Activated T-cell treated with anti-CD3 and anti-CD28 coated beads, Interleukin-2, amount 50 U/mL, for 4 hours (primary cell): ENCODE measurements at regions not wholly inside any gene's neighbourhood (a gene's known extent, or its start where the extent isn't known, plus 50 kb on each side); places are given as distances from the start of the nearest gene placed in this dataset.

Source experiments
- ATAC-seq, 2 donors: fragments of 200-7000 bp; cut with Tn5 transposase; one replicate each; pipeline ENCODE4 v1.10.0; 2021
- DNase-seq: peaks from one replicate; pipeline ENCODE4 v3.0.0-alpha.2; 2020
- H3K27me3 Mint-ChIP-seq: one replicate; pipeline ENCODE4 v1.8.0; 2021; ENCODE audit warnings: low read depth, mixed read lengths
- H3K36me3 Mint-ChIP-seq: one replicate; pipeline ENCODE4 v1.8.0; 2022; ENCODE audit warnings: mixed read lengths; ENCODE audit not compliant: insufficient read depth
- H3K4me1 Mint-ChIP-seq: one replicate; pipeline ENCODE4 v1.8.0; 2021; ENCODE audit warnings: low read depth, mixed read lengths
- H3K4me3 Mint-ChIP-seq: one replicate; pipeline ENCODE4 v1.8.0; 2021; ENCODE audit warnings: mild to moderate bottlenecking, moderate library complexity, mixed read lengths
- H3K9me3 Mint-ChIP-seq: one replicate; pipeline ENCODE4 v1.8.0; 2021; ENCODE audit warnings: mixed read lengths

DNA sequence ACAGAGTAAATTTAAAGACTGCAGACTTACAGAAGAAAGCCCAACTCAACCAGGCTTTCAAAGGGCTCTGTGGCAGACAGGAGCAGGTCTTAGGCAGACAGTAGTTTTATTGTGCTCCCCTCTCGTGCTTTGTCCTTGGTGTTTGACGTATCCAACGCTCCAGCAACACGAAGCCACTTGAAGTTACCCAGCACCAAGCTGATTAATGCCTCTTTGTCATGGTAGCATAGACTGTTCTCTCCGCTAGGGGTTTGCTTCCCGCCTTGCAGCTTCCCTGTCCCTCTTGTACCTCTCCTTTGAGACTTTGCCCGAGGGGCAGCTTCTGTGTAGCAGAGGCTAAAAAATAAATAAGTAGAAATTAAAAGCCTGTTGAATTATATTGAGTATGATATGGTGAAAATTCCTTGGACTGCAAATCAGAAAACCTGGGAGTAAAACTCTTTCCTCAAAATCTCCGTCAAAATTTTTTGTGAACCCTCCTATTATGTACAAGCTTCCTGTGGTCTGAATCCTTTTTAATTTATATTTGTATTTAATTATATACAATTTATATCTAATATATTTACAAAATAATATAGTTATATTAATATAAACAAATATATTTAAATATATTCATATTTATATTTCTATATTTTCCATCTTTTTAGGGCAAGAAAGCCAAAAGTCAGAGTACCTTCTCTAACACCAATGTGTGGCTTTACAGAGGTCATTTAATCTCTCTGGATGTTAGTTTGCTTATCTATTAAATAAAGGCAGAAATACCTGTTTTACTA is 405.4 kb downstream of the DMAC1 start:
- no peaks in the 10 kb centered on the region for H3K9me3 Mint-ChIP-seq
- DNase-seq (no peak), ATAC-seq (no peak)
- H3K4me3 Mint-ChIP-seq = no peak overlapping the region
- H3K36me3 Mint-ChIP-seq = no peaks in the 10 kb centered on the region
- no peaks in the 10 kb centered on the region for H3K4me1 Mint-ChIP-seq
- H3K27me3 Mint-ChIP-seq = peaks cover 3% of the 10 kb centered on the region

DNA sequence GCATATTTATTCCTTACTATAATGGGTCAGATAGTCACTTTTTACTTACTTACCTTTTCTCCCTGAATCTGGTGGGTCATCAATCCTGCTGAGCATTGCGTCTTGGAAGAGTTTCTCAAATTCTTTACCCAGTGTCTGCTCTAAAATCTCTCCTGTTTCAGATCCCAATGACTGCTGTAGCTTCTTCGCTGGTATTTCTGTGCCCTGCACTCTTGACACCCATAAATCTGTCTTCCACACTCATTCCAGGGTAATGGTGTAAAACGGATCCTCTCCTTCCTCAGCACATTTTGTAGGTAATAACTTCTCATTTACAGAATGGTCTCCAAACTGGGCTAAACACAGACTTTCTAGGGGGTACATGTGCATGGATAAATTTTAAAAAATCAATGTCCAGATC is 407.4 kb downstream of the DMAC1 start:
- H3K9me3 Mint-ChIP-seq = no peaks in the 10 kb centered on the region
- peaks cover 3% of the 10 kb centered on the region for H3K27me3 Mint-ChIP-seq

GRCh38 chr9:7388755-7389154 is 410.8 kb downstream of the DMAC1 start:
- H3K4me1 Mint-ChIP-seq = no peaks in the 10 kb centered on the region
- peaks cover 3% of the 10 kb centered on the region for H3K27me3 Mint-ChIP-seq
- no peaks in the 10 kb centered on the region for H3K36me3 Mint-ChIP-seq
- no peak overlapping the region for H3K4me3 Mint-ChIP-seq
- H3K9me3 Mint-ChIP-seq = no peaks in the 10 kb centered on the region
- ATAC-seq (no peak), DNase-seq (no peak)

More for the DNA sequence above, 407.4 kb downstream of the DMAC1 start:
- no peak for ATAC-seq
- Mint-ChIP-seq H3K36me3 (no peaks in the 10 kb centered on the region), H3K4me1 (no peaks in the 10 kb centered on the region), H3K4me3 (no peak overlapping the region)
- DNase-seq = no peak

GRCh38 chr9:7387840-7388239 is 411.7 kb downstream of the DMAC1 start:
- Mint-ChIP-seq H3K27me3 (peaks cover 3% of the 10 kb centered on the region), H3K36me3 (no peaks in the 10 kb centered on the region), H3K4me3 (no peak overlapping the region), H3K4me1 (no peaks in the 10 kb centered on the region), H3K9me3 (no peaks in the 10 kb centered on the region)
- DNase-seq (no peak), ATAC-seq (no peak)

DNA sequence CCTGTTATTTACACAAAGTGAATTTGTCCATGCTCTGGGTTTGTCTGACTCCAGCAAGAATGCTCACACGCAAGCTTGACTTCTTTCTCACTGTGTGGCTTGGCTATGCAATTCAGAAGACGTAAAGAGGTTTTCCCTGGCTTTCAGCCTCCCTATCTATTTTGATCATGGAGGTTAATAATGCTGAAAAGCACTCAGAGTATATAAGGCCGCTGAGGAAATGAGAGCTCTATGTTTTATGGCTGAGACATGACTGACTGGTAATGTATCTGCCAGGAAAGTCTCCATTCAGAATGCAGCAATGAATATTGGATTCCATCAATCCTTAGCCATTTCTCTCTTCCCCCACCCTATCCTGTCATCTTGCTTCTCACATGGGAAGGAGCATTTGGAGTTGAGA is 417.3 kb downstream of the DMAC1 start:
- no peaks in the 10 kb centered on the region for H3K4me1 Mint-ChIP-seq

GRCh38 chr9:7377489-7377888 is 422.1 kb downstream of the DMAC1 start:
- peaks cover 2% of the 10 kb centered on the region for H3K27me3 Mint-ChIP-seq
- ATAC-seq (no peak), DNase-seq (no peak)
- no peaks in the 10 kb centered on the region for H3K9me3 Mint-ChIP-seq
- H3K4me1 Mint-ChIP-seq = no peaks in the 10 kb centered on the region
- H3K36me3 Mint-ChIP-seq = no peaks in the 10 kb centered on the region
- no peak overlapping the region for H3K4me3 Mint-ChIP-seq

More for the DNA sequence above, 417.3 kb downstream of the DMAC1 start:
- ATAC-seq (no peak), DNase-seq (no peak)
- no peaks in the 10 kb centered on the region for H3K27me3 Mint-ChIP-seq
- no peaks in the 10 kb centered on the region for H3K9me3 Mint-ChIP-seq
- H3K4me3 Mint-ChIP-seq = no peak overlapping the region
- H3K36me3 Mint-ChIP-seq = no peaks in the 10 kb centered on the region

DNA sequence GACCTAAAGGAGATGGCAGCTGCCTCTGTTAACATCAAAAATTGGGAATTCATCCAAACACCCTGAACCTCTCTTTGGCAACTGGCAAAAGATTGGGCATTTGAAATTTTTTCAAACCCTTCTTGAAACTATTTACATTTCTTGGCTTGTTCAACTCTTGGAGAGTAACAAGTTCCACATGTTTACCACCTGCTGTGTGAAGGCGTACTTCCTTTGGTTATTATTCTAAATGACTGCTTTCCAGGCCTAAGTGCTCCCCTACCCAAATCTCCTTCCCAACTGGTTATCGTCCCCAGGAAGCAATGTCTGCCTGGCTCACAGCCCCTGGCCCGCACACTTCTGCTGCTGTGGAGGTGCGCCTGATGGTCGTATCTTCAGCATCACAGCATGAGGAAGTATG is 422.7 kb downstream of the DMAC1 start:
- ATAC-seq = no peak
- Mint-ChIP-seq H3K36me3 (no peaks in the 10 kb centered on the region), H3K27me3 (peaks cover 2% of the 10 kb centered on the region), H3K9me3 (no peaks in the 10 kb centered on the region), H3K4me1 (no peaks in the 10 kb centered on the region), H3K4me3 (no peak overlapping the region)
- DNase-seq = no peak

DNA sequence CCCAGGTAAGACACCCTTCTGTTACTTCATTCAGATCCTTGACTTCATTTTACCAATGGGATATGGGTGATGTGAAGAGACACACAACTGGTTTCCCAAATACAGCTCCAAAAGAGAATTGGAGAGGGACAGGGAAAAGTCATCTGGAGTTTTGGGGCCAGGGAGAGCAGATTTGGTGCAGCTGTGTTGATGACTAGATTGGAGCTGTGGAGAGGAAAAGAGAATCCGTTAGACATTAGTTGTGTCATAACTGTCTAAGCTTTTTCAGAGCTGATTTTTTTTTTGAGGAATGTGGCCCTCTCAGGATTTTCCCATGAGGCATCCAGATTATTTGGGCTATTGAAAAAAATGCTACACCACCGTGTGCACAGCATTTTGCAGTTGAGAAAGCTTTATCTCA is 423.4 kb downstream of the DMAC1 start:
- no peak for DNase-seq
- Mint-ChIP-seq H3K9me3 (no peaks in the 10 kb centered on the region), H3K4me1 (no peaks in the 10 kb centered on the region), H3K27me3 (peaks cover 2% of the 10 kb centered on the region), H3K4me3 (no peak overlapping the region), H3K36me3 (no peaks in the 10 kb centered on the region)
- no peak for ATAC-seq

GRCh38 chr9:7375013-7375511 is 424.5 kb downstream of the DMAC1 start:
- Mint-ChIP-seq H3K36me3 (no peaks in the 10 kb centered on the region), H3K9me3 (no peaks in the 10 kb centered on the region), H3K27me3 (peaks cover 2% of the 10 kb centered on the region), H3K4me1 (no peaks in the 10 kb centered on the region), H3K4me3 (no peak overlapping the region)
- DNase-seq (no peak), ATAC-seq (no peak)

DNA sequence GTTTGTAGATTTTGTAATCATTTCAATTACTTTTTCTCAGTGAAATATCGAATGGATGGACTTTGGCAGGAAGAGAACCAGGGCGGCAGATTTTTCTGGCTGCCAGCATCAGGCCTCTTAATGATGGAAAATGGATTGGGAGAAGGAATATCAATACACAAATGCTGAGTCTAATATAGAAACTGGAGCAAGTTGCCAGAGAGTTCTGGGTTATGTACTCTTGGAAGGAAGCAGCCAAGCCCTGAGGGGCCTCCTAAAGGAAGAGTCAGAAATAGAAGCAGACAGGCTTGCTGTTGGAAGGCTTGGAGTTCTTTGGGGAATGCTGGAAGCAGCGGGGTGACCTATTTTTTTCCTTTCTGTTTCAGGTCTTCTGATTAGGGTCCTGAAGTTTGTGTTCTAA is 428.6 kb downstream of the DMAC1 start:
- DNase-seq = no peak
- H3K4me1 Mint-ChIP-seq = no peaks in the 10 kb centered on the region
- H3K9me3 Mint-ChIP-seq = no peaks in the 10 kb centered on the region
- no peaks in the 10 kb centered on the region for H3K27me3 Mint-ChIP-seq
- no peak overlapping the region for H3K4me3 Mint-ChIP-seq
- no peak for ATAC-seq
- H3K36me3 Mint-ChIP-seq = no peaks in the 10 kb centered on the region

- no peak for ATAC-seq
Observed at GRCh38 chr9:7370381-7370780, 429.2 kb downstream of the DMAC1 start.

GRCh38 chr9:7369384-7369821 is 430.2 kb downstream of the DMAC1 start:
- Mint-ChIP-seq H3K27me3 (no peaks in the 10 kb centered on the region), H3K4me1 (no peaks in the 10 kb centered on the region), H3K4me3 (no peak overlapping the region), H3K9me3 (no peaks in the 10 kb centered on the region), H3K36me3 (no peaks in the 10 kb centered on the region)
- ATAC-seq = no peak
- no peak for DNase-seq

More at GRCh38 chr9:7370381-7370780, 429.2 kb downstream of the DMAC1 start:
- Mint-ChIP-seq H3K27me3 (no peaks in the 10 kb centered on the region), H3K4me3 (no peak overlapping the region), H3K4me1 (no peaks in the 10 kb centered on the region), H3K9me3 (no peaks in the 10 kb centered on the region), H3K36me3 (no peaks in the 10 kb centered on the region)
- no peak for DNase-seq

DNA sequence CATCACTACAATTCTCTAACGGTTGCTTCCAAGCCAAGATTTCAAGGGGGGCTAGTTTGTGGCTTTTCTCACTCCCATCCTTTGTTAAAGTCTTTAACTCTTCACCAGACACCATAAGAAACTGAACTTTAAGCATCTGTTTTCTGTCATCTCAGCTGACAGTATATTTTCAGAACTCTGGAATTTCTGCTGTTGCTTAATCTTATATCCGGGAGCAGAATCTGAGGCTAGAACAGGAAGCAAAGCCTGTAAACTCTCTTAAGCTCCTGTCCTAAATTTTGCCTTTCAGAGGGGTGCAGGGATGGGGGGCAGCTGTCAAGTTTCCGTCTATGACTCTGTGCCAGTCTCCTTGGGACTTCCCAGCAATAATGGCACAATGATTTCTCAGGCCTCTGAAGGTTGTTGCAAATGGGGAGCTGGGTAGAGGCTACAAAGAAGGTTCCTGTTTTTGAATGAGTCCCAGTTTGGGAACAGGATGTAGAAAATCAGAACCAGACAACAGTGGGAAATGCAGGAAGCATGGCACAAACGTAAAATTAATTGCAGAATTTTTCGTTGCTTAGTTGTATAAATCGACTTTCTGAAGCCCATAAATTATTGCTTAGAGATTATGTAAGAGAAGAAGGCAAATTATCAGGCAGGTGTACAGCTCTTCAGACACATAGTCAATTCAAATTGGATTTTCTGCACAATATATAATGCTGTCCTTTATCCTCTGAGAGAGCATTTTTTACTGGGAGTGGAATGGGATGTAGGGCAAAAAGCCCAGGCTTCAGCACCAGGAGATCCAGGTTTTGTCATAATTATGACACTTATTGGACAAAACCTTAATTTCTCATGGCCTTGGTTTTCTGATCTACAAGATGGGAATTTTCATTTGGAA is 430.9 kb downstream of the DMAC1 start:
- Mint-ChIP-seq H3K27me3 (no peaks in the 10 kb centered on the region), H3K9me3 (no peaks in the 10 kb centered on the region), H3K36me3 (no peaks in the 10 kb centered on the region), H3K4me3 (no peak overlapping the region), H3K4me1 (no peaks in the 10 kb centered on the region)
- DNase-seq (no peak), ATAC-seq (no peak)

- ATAC-seq (no peak), DNase-seq (no peak)
- Mint-ChIP-seq H3K27me3 (no peaks in the 10 kb centered on the region), H3K36me3 (no peaks in the 10 kb centered on the region), H3K4me3 (no peak overlapping the region), H3K4me1 (no peaks in the 10 kb centered on the region), H3K9me3 (no peaks in the 10 kb centered on the region)
Observed at GRCh38 chr9:7367726-7368125, 431.9 kb downstream of the DMAC1 start.

GRCh38 chr9:7366121-7366520 is 433.5 kb downstream of the DMAC1 start:
- Mint-ChIP-seq H3K4me3 (no peak overlapping the region), H3K9me3 (no peaks in the 10 kb centered on the region), H3K4me1 (no peaks in the 10 kb centered on the region), H3K36me3 (no peaks in the 10 kb centered on the region), H3K27me3 (no peaks in the 10 kb centered on the region)
- no peak for DNase-seq
- ATAC-seq = no peak
